Testis (tissue), 2 donors: ENCODE measurements at regions not wholly inside any gene's neighbourhood (a gene's known extent, or its start where the extent isn't known, plus 50 kb on each side); places are given as distances from the start of the nearest gene placed in this dataset.

Experiments used
- DNase-seq: peaks from one replicate; pipeline ENCODE4 v3.0.0-alpha.2; 2019
- H3K27ac ChIP-seq, 2 donors: fragments of 200-600 bp; sonication (generic); one replicate each; pipeline ENCODE4 v1.5.1; 2019
- H3K27me3 ChIP-seq: fragments of 200-600 bp; sonication (generic); one replicate; pipeline ENCODE4 v1.5.1; 2019
- H3K36me3 ChIP-seq: fragments of 200-600 bp; sonication (generic); one replicate; pipeline ENCODE4 v1.5.1; 2017; ENCODE audit warnings: low read depth; ENCODE audit errors: missing control alignments
- H3K4me1 ChIP-seq: fragments of 200-600 bp; sonication (generic); one replicate; pipeline ENCODE4 v1.5.1; 2019
- H3K4me3 ChIP-seq, 2 donors: fragments of 200-600 bp; sonication (generic); one replicate each; pipeline ENCODE4 v1.5.1; 2017 to 2019
- H3K9me3 ChIP-seq: fragments of 200-600 bp; sonication (generic); one replicate; pipeline ENCODE4 v1.5.1; 2017
- POLR2A ChIP-seq: fragments of 450-650 bp; IDR thresholded peaks from one replicate; pipeline ENCODE4 v1.6.1; 2017; ENCODE audit warnings: antibody characterized with exemption, mild to moderate bottlenecking, moderate library complexity
- WGBS, 2 donors: methylation state at CpG; one replicate each; pipeline ENCODE4 v1.1.5; 2018; 5-methylcytosine and 5-hydroxymethylcytosine counted together
- intact Hi-C: fragments of 100-400 bp; cut with DNase I; formaldehyde crosslinking; loops from one replicate; pipeline ENCODE4 v1.15.1; 2023; ENCODE audit warnings: low total_unique reads
- TF ChIP-seq, protein P1 (sequence below), 3 experiments: fragments of 450-650 bp in 2 of 3; fragments of 200-600 bp in 1 of 3; sonication (generic) in 1 of 3; IDR thresholded peaks; one replicate each; pipeline ENCODE4 v1.5.1; 2016 to 2019; ENCODE audit warnings: antibody characterized with exemption in 3 of 3, mild to moderate bottlenecking in 2 of 3, moderate library complexity in 1 of 3

DNA sequence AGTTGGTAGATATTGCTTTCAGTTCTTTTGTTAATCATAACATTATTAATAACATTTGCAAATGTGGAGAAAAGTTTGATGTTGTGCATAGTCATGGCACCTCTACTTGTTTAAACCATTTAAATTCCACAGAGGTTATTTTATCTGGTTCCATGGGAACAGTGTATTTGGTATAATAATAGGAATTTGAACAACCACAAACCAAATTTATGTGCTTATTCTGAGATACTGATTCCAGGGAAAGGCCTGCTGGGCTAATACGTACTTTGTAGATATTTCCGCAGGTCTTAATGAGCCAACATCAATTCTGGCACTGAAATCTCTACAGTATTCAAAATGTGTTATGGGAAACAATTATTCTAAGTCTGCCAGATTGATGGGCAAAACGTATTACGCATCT, 319.0 kb downstream of the DKK2 start:
- Histone ChIP-seq H3K4me1 (no peaks in the 10 kb centered on the region), H3K27me3 (no peaks in the 10 kb centered on the region), H3K9me3 (no peaks in the 10 kb centered on the region), H3K27ac (no peak overlapping the region), H3K36me3 (no peaks in the 10 kb centered on the region), H3K4me3 (no peak overlapping the region)
- DNase-seq: no peak
- TF ChIP-seq, protein P1, sequence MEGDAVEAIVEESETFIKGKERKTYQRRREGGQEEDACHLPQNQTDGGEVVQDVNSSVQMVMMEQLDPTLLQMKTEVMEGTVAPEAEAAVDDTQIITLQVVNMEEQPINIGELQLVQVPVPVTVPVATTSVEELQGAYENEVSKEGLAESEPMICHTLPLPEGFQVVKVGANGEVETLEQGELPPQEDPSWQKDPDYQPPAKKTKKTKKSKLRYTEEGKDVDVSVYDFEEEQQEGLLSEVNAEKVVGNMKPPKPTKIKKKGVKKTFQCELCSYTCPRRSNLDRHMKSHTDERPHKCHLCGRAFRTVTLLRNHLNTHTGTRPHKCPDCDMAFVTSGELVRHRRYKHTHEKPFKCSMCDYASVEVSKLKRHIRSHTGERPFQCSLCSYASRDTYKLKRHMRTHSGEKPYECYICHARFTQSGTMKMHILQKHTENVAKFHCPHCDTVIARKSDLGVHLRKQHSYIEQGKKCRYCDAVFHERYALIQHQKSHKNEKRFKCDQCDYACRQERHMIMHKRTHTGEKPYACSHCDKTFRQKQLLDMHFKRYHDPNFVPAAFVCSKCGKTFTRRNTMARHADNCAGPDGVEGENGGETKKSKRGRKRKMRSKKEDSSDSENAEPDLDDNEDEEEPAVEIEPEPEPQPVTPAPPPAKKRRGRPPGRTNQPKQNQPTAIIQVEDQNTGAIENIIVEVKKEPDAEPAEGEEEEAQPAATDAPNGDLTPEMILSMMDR (IDR thresholded peaks at IDR 0.05): no peak
- TF ChIP-seq POLR2A: no peak
- intact Hi-C loops: no loop called here
- 75 to 79% methylated on average over 4 of the region's 4 CpGs for WGBS, 2 donors

DNA sequence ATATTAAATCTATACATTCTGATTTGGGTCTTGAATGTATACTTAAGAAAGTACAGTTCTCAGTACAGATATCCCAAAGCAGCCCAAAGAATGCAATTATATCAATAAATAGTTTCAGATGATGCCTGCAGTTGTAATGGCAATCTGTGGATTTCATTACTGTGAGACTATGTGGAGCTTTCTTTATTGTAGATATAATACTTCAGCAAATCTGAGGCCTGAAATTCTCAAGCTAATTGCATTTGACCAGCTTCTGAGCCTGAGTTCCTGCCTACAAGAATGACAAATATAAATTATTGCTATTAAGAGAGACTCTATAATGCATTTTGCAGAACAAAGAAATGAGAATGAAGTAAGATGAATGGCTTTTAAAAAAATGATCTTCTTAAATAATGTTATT, 320.3 kb downstream of the DKK2 start:
- no peak for DNase-seq
- H3K4me3 ChIP-seq: no peak overlapping the region
- H3K27ac ChIP-seq: no peak overlapping the region
- no peak for TF ChIP-seq POLR2A
- TF ChIP-seq, protein P1 (IDR thresholded peaks at IDR 0.05): no peak
- no peaks in the 10 kb centered on the region for H3K4me1 ChIP-seq
- intact Hi-C loops: no loop called here
- H3K36me3 ChIP-seq: no peaks in the 10 kb centered on the region
- no peaks in the 10 kb centered on the region for H3K9me3 ChIP-seq
- H3K27me3 ChIP-seq: no peaks in the 10 kb centered on the region

DNA sequence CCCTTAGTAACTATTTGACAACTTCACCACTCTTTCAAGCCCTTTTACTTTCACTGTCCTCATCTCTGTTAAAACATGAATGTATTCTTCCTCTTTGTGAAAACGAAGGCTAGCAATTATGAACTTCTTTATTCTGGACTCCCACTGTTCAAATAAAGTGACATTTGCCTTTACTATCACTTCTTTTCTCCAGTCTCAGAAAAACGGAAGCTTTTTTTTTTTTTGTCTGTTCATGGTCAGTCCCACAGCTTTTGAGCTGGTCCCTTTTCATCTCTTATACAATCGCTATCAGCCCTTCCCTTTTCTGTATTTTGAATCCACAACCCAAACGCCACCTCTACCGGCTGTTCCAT, 327.7 kb downstream of the DKK2 start:
- Histone ChIP-seq H3K36me3 (no peaks in the 10 kb centered on the region), H3K9me3 (no peaks in the 10 kb centered on the region), H3K4me1 (no peaks in the 10 kb centered on the region), H3K27me3 (no peaks in the 10 kb centered on the region), H3K27ac (no peak overlapping the region), H3K4me3 (no peak overlapping the region)
- 83 to 88% methylated on average over 4 of the region's 5 CpGs for WGBS, 2 donors
- no peak for DNase-seq
- TF ChIP-seq, protein P1 (IDR thresholded peaks at IDR 0.05): no peak
- no peak for TF ChIP-seq POLR2A
- intact Hi-C loops: no loop called here

DNA sequence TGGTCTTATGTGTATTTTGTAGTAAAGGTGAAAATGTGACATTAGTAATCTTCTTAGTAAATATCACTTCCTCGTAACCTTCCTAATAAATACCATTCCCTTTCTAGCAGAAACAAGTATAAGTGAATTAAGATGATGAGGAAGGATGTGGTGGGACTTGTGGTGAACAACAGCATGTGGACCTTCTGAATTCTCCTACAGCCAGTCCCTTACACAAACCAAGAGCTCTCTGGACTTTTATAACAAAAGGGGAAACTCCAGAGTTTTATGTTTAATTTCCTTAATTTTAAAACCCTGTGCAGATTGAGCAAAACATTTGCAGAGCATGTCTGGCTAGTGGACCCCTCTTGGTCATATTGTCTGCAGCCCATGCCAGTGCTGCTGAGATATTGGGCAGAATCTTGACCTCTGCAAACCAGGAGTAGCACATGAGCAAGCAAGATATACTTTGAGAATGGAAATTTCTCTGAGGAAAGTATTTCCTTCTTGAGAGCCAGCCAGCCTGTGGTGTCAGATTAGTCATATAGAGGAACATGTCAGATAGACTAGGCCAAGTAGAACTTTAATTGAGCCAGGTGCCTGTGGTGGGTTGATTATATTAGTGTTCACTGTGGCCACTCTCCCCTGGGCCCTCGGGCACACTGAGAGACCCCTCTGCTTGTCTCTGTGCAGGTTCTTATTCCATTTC, 328.2 kb downstream of the DKK2 start:
- Histone ChIP-seq H3K4me3 (no peak overlapping the region), H3K27me3 (no peaks in the 10 kb centered on the region), H3K27ac (no peak overlapping the region), H3K4me1 (no peaks in the 10 kb centered on the region), H3K36me3 (no peaks in the 10 kb centered on the region), H3K9me3 (no peaks in the 10 kb centered on the region)
- TF ChIP-seq, protein P1 (IDR thresholded peaks at IDR 0.05): no peak
- no peak for TF ChIP-seq POLR2A
- intact Hi-C loops: no loop called here
- no peak for DNase-seq
- WGBS, 2 donors: 79 to 84% methylated on average over 2 of the region's 2 CpGs

DNA sequence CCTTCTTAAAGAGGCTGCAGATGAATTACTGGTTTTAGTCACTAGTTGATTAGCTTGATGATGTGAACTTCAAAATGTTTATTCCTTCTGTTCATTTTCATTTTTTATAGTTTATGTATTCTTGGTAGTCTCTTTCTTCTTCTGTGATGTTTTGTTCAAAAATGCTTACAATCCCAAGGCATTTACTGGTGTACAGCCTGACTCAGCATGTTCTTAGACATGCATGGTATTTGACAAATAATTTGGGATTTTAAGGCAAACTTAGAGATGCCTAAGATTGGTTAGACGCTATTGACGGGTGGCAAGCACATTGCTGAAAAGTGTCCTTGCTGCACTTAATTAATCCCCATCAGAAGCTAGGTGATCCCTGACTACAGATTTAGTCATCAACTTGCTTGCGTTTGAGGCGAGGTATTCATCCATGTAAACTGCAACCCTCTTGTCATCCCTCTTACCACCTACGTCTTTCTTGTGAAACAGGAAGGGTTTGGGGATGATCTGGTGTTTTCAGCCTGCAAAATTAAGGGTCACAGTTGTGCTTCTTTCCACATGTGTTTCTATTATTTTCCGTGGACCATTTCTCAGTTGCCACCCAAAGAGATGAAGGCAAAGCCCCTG, 331.8 kb downstream of the DKK2 start:
- Histone ChIP-seq H3K4me3 (no peak overlapping the region), H3K9me3 (no peaks in the 10 kb centered on the region), H3K36me3 (no peaks in the 10 kb centered on the region), H3K27ac (no peak overlapping the region), H3K27me3 (no peaks in the 10 kb centered on the region), H3K4me1 (no peaks in the 10 kb centered on the region)
- 80 to 81% methylated on average over 6 of the region's 6 CpGs for WGBS, 2 donors
- intact Hi-C loops: no loop called here
- DNase-seq: no peak
- TF ChIP-seq, protein P1 (IDR thresholded peaks at IDR 0.05): no peak
- no peak for TF ChIP-seq POLR2A
